Mononuclear cell (primary cell): ENCODE measurements at regions not wholly inside any gene's neighbourhood (a gene's known extent, or its start where the extent isn't known, plus 50 kb on each side); places are given as distances from the start of the nearest gene placed in this dataset.

Experiments used
- H3K27me3 ChIP-seq: 2 replicates; pipeline ENCODE4 v1.6.0; 2011; ENCODE audit warnings: low read length, control low read depth; ENCODE audit not compliant: insufficient read depth
- H3K4me1 ChIP-seq: 2 replicates; pipeline ENCODE4 v1.5.1; 2011; ENCODE audit warnings: mild to moderate bottlenecking, low read length, control low read depth; ENCODE audit not compliant: insufficient read depth
- H3K4me3 ChIP-seq: 2 replicates; pipeline ENCODE4 v1.5.1; 2011; ENCODE audit warnings: mild to moderate bottlenecking, low read length, moderate library complexity
- H3K9me3 ChIP-seq: 2 replicates; pipeline ENCODE4 v1.5.1; 2011; ENCODE audit warnings: low read depth, mild to moderate bottlenecking, control low read depth, low read length

DNA sequence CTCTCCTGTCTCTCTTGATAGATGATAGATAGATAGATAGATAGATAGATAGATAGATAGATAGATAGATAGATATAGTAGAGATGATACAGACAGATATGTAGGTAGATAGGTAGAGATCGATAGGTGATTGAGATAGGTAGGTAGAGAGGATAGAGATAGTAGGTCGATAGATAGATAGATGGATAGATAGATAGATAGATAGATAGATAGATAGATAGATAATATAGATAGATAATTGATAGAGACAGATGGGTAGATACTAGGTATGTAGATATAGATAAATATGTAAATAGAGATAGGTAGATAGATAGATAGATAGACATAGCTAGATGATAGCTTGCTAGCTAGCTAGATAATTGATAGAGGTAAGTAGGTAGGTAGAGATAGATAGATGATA is 1154.2 kb upstream of the AUTS2 start:
- Histone ChIP-seq H3K4me1 (no peaks in the 10 kb centered on the region), H3K27me3 (no peaks in the 10 kb centered on the region), H3K9me3 (no peaks in the 10 kb centered on the region), H3K4me3 (no peak overlapping the region)

DNA sequence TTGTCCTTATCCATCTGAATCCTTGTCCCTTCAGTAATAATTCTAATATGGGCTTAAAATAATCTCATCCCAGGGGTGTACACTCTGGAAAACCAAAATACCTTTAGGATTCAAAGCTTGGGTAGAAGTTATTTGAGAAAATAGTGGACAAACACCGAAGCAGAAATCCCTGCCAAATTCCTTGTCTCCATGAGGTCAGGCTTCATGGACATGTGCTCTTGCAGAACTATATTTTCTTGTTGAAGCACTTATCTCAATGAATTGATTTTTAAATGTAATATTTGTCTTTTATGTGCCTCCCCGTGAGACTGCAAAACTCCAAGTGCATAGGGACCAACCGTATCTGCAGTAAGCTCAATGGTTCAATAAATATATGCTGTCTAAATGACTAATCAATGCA is 1153.3 kb upstream of the AUTS2 start:
- H3K9me3 ChIP-seq, result no peaks in the 10 kb centered on the region
- no peak overlapping the region for H3K4me3 ChIP-seq
- H3K4me1 ChIP-seq, result no peaks in the 10 kb centered on the region
- no peaks in the 10 kb centered on the region for H3K27me3 ChIP-seq

DNA sequence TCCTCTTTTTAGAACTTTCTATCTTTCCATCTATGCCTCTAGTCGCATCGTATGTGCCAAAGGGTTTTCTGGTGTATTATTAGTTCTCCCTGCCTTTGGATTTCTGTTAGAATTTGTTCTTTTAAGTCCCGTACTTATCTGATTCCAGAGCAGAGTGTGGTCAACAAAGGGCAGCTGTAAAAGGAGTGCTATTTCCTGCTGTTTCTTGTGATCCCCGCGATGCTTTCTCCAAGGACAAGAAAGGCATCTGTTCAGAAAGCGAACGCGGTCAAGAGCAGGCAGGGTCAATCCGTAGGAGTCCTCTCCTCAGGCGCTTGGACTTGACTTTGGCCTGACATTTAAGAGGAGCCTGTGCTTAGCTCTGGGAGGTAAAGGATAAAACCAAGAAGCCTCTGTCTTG is 1152.1 kb upstream of the AUTS2 start:
- no peaks in the 10 kb centered on the region for H3K4me1 ChIP-seq
- no peaks in the 10 kb centered on the region for H3K9me3 ChIP-seq
- H3K4me3 ChIP-seq, result no peak overlapping the region
- H3K27me3 ChIP-seq, result no peaks in the 10 kb centered on the region

DNA sequence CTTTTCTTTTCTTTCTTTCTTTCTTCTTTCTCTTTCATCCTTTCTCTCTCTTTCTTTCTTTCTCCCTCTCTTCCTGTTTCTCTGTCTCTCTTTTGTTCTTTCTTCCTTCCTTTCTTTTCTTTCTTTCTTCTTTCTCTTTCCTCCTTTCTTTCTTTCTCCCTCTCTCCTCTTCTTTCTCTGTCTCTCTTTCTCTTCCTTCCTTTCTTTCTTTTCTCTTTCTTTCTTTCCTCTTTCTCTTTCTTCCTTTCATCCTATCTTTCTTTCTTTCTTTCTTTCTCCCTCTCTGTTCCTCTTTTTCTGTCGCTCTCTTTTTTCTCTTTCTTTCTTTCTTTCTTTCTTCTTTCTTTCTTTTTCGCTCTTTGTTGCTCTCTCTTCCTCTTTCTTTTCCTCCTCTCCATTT is 1149.2 kb upstream of the AUTS2 start:
- Histone ChIP-seq H3K27me3 (no peaks in the 10 kb centered on the region), H3K9me3 (no peaks in the 10 kb centered on the region), H3K4me1 (no peaks in the 10 kb centered on the region), H3K4me3 (no peak overlapping the region)

- H3K4me3 ChIP-seq, result no peak overlapping the region
- no peaks in the 10 kb centered on the region for H3K9me3 ChIP-seq
- H3K4me1 ChIP-seq, result no peaks in the 10 kb centered on the region
- H3K27me3 ChIP-seq, result no peaks in the 10 kb centered on the region
Measured at GRCh38 chr7:68449816-68450215, 1148.5 kb upstream of the AUTS2 start.

GRCh38 chr7:68454931-68455330 is 1143.3 kb upstream of the AUTS2 start:
- Histone ChIP-seq H3K4me3 (no peak overlapping the region), H3K27me3 (no peaks in the 10 kb centered on the region), H3K4me1 (no peaks in the 10 kb centered on the region), H3K9me3 (no peaks in the 10 kb centered on the region)

GRCh38 chr7:68456469-68456868 is 1141.8 kb upstream of the AUTS2 start:
- no peaks in the 10 kb centered on the region for H3K27me3 ChIP-seq
- H3K4me3 ChIP-seq, result no peak overlapping the region
- H3K9me3 ChIP-seq, result no peaks in the 10 kb centered on the region
- H3K4me1 ChIP-seq, result no peaks in the 10 kb centered on the region

DNA sequence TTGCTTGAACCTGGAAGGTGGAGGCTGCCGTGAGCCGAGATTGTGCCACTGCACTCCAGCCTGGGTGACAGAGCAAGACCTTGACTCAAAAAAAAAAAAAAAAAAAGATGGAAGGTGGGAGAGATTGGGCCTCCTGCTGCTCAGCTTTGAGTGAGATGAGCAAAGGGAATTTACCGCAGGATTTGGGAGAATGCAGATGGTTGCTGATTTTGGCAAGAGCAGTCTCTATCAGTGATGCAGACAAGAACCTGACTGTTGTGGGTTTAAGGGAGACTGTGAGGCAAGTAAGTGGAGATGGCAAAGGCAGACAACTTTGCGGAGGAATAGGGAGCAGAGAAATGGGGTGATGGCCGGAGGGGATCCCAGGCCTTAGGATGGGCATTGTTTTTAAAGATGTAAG is 1140.8 kb upstream of the AUTS2 start:
- Histone ChIP-seq H3K27me3 (no peaks in the 10 kb centered on the region), H3K9me3 (no peaks in the 10 kb centered on the region), H3K4me1 (no peaks in the 10 kb centered on the region), H3K4me3 (no peak overlapping the region)

GRCh38 chr7:68458010-68458908 is 1140.0 kb upstream of the AUTS2 start:
- Histone ChIP-seq H3K4me3 (no peak overlapping the region), H3K27me3 (no peaks in the 10 kb centered on the region), H3K4me1 (no peaks in the 10 kb centered on the region), H3K9me3 (no peaks in the 10 kb centered on the region)

GRCh38 chr7:68461430-68461829 is 1136.8 kb upstream of the AUTS2 start:
- no peak overlapping the region for H3K4me3 ChIP-seq
- no peaks in the 10 kb centered on the region for H3K9me3 ChIP-seq
- H3K27me3 ChIP-seq, result no peaks in the 10 kb centered on the region
- H3K4me1 ChIP-seq, result no peaks in the 10 kb centered on the region

DNA sequence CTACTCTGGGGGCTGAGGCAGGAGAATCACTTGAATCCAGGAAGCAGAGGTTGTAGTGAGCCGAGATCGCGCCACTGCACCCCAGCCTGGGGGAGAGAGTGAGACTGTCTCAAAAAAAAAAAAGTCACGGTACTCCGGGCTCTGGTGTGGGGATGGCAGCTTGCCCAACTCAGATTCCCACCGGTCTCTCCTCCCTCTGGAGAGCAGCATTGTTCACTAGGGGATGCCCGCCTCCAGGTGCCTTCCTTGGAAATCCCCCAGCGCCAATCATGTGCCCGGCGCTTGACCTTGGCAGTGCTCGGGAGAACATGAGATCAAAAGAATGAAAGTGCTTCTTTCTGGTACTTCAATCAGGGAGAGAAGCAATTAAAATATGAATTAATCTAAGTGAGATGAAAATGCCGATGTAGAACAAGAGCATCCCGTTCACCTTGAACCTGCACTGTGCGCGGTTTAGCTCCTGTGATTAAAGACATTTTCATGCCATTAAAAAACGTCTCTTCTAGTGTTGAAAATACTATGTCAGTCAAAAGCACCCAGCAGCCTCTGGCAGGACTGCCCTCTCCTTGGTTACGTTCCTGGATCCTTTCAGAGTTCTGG is 1127.3 kb upstream of the AUTS2 start:
- Histone ChIP-seq H3K27me3 (no peaks in the 10 kb centered on the region), H3K4me1 (no peaks in the 10 kb centered on the region), H3K9me3 (no peaks in the 10 kb centered on the region), H3K4me3 (no peak overlapping the region)

- H3K4me1 ChIP-seq, result no peaks in the 10 kb centered on the region
- no peak overlapping the region for H3K4me3 ChIP-seq
- no peaks in the 10 kb centered on the region for H3K27me3 ChIP-seq
- no peaks in the 10 kb centered on the region for H3K9me3 ChIP-seq
Measured at GRCh38 chr7:68472688-68473087, 1125.6 kb upstream of the AUTS2 start.

- no peaks in the 10 kb centered on the region for H3K4me1 ChIP-seq
- no peaks in the 10 kb centered on the region for H3K9me3 ChIP-seq
- H3K4me3 ChIP-seq, result no peak overlapping the region
Measured at GRCh38 chr7:68474661-68475216, 1123.5 kb upstream of the AUTS2 start.

GRCh38 chr7:68476966-68477365 is 1121.3 kb upstream of the AUTS2 start:
- H3K27me3 ChIP-seq, result no peaks in the 10 kb centered on the region
- no peaks in the 10 kb centered on the region for H3K9me3 ChIP-seq
- no peaks in the 10 kb centered on the region for H3K4me1 ChIP-seq
- no peak overlapping the region for H3K4me3 ChIP-seq

More at GRCh38 chr7:68474661-68475216, 1123.5 kb upstream of the AUTS2 start:
- no peaks in the 10 kb centered on the region for H3K27me3 ChIP-seq

DNA sequence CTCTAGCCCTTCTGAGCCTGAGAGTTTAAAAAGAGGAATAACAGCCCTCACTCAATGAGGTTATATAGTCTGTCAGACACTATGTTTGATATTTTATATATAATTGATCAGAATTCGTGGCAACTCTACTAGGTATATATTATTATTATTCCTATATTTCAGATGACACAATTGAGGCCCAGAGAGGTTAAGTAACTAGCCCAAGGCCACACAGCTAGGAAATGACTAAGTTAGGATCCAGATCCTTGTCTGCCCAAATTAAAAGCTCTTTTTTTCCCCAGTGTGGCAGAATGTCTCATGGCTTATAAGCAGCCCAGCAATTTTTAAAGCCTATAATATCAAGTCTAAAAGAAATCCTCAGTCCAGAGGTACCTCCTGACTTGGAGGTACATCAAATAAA is 1119.9 kb upstream of the AUTS2 start:
- Histone ChIP-seq H3K27me3 (no peaks in the 10 kb centered on the region), H3K4me3 (no peak overlapping the region), H3K9me3 (no peaks in the 10 kb centered on the region), H3K4me1 (no peaks in the 10 kb centered on the region)
